Superior temporal gyrus (tissue), 1 donor: ENCODE measurements at regions not wholly inside any gene's neighbourhood (a gene's known extent, or its start where the extent isn't known, plus 50 kb on each side); places are given as distances from the start of the nearest gene placed in this dataset.

Source experiments
- DNase-seq: peaks from one replicate; pipeline ENCODE4 v3.0.0-alpha.2; 2016; ENCODE audit errors: extremely low spot score

DNA sequence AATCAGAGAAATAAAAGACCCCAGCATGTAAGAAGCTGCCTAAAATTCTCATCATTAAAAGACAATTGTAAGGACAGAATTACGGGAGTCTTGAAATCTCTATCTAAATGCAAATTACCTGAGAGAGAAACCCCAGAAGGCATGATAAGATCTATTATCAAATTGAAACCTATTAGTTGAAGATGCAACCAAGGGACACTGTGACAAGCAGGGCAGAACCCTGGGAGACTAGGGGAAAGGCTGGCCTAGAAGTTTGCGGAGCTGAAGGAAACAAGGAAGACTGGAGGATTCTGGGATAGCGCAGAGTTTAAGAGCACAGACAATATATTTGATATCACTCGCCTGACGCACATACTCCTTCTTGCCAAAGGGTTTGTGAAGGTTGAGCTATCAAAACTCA, 319.5 kb upstream of the CHAC2 start:
- DNase-seq, result no peak

- no peak for DNase-seq
Measured at GRCh38 chr2:53445383-53446070, 322.1 kb upstream of the CHAC2 start.

GRCh38 chr2:53442783-53443182, 324.8 kb upstream of the CHAC2 start:
- DNase-seq, result no peak

- DNase-seq, result no peak
Measured at GRCh38 chr2:53442093-53442492, 325.5 kb upstream of the CHAC2 start.

GRCh38 chr2:53438692-53439091, 328.9 kb upstream of the CHAC2 start:
- DNase-seq, result no peak

DNA sequence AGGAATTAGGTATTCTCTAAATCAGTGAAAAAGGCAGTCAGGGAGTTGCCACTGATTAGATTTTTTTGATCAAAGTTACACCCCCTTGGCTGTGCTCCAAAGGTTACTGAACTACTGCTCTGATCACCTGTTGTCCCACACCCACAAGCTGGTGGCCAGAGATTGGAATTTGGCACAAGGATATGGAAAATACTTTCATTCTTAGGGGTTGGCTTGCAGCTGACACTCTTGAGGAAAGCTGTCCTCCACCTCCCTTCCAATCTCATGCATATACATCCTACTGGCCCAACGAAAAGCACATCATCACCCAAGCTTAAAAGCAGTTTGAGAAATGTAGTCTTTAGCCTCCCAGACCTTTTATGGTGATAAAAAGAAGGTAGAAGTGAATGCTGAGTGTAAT, 329.5 kb upstream of the CHAC2 start:
- no peak for DNase-seq

GRCh38 chr2:53437371-53437770, 330.2 kb upstream of the CHAC2 start:
- DNase-seq, result no peak

GRCh38 chr2:53436882-53437281, 330.7 kb upstream of the CHAC2 start:
- no peak for DNase-seq

DNA sequence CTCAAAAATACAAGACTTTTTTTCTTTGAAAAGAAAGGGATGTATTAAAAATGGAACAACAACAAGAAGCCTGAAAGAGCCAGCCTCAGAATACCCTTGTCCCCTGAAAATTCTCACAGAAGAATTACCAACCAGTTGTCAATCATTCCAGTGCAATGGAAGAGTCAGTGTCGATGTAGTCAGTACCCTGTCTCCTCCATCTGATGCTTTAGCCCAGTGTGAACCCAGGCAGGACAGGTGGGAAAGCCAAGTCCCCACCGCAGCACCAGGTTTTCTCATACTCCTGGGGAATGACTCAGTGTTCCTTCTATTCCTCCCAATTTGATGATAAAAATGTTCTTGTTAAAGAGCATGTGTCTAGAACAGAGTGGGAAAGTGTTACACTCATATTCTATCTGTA, 332.0 kb upstream of the CHAC2 start:
- no peak for DNase-seq

DNA sequence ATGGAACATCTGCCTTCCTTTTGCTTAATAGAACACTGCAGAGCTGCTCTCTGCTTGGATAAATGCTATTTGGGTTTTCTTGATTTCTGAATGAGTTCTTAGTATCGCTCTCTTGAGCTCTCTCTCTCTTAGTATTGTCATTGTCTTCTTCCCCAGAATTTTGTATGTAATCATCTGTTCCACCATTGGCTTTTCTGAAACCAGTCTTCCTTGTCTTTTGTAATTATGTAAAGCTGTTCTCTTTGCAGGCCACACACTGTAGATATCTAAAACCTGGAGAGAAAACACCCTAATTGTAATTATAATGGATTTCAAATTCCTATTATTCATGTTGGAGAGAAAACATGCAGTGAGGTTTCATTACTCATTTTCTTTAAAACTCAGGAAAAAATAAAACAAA, 333.1 kb upstream of the CHAC2 start:
- DNase-seq, result no peak

- no peak for DNase-seq
Measured at GRCh38 chr2:53432936-53433335, 334.7 kb upstream of the CHAC2 start.

DNA sequence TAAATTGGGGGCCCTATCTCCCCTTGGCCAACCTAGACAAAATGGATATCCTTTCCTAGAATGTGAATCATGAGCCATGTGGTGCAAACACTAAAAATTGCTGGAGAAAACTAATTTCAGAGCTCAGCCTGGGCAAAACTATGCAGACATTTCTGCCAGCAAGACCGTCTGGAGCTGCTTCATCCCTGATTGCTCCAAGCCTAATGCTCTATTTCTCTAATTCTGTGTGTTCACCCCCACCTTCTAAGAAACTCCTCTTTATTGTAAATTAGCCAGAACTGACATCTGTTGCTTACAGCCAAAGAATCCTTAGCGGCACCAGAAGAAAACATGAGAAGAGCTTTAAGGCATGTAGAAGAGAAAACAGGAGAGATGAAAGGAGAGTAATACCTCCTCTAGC, 337.7 kb upstream of the CHAC2 start:
- DNase-seq, result no peak

DNA sequence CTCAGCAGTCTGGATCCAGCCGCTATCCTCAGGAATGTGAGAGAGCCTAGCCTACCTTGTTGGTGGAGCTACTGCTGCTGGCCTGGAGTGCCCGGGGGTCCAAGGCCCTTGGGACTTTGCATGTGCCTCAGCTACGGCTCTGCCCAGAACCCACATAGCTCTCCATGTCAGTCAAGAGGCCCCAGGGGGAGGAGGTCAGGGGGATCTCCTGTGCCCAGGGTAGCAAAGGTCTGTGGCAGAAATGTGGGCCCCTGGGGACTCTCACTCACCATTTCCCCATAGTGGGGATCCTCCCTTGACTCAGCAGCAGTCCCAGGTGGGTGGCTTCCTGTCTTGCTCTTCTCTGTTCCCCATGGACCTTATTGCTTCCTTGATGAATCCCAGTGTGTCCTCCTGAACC, 342.7 kb upstream of the CHAC2 start:
- no peak for DNase-seq

- DNase-seq, result no peak
Measured at GRCh38 chr2:53423465-53423864, 344.1 kb upstream of the CHAC2 start.

- DNase-seq, result no peak
Measured at GRCh38 chr2:53422979-53423378, 344.6 kb upstream of the CHAC2 start.

GRCh38 chr2:53417385-53417784, 350.2 kb upstream of the CHAC2 start:
- no peak for DNase-seq

DNA sequence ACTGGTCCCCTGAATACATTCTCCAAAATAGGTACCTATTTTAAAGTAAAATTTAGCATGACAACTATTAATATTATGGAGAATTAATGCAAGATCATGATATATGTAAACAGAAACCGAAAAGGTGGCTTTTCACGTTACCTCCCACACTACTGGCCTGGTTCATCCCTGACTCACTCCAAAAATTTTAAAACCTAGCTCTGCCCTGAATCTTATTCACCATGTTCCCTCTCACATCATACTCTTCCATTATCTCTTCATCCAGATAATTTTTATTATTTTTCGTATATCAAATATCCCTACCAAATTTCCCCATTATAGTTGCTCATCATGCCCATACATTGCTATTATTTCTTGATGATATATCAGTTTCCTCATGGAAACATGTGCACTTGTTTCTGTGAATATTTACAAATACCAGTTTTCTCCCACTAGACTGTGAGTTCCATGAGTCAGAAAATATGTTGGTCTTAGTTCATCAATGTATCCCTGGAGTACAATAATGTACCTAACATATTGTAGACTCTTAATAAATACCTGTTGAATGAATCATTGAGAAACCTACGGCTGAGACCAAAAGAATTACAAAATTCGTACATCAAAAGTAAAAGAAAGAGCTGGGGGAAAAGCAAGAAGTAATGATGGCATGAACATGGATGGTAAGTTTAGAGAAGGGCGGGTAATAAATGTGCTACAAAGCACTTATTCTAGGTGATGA, 360.1 kb upstream of the CHAC2 start:
- no peak for DNase-seq

- DNase-seq, result no peak
Measured at GRCh38 chr2:53403792-53404413, 363.7 kb upstream of the CHAC2 start.

DNA sequence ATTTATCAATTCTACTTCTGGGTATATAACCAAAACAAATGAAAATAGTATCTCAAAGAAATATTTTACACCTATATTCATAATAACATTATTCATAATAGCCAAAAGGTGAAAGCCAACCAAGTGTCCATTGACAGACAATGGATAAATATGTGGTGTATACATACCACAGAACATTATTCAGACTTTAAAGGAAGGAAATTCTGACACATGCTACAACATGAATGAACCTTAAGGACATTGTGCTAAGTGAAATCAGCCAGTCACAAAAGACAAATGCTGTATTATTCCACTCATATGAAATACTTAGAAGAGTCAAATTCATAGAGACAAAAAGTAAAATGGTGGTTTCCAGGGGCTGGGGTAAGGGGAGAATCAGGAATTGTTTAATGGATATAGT, 370.5 kb upstream of the CHAC2 start:
- no peak for DNase-seq

DNA sequence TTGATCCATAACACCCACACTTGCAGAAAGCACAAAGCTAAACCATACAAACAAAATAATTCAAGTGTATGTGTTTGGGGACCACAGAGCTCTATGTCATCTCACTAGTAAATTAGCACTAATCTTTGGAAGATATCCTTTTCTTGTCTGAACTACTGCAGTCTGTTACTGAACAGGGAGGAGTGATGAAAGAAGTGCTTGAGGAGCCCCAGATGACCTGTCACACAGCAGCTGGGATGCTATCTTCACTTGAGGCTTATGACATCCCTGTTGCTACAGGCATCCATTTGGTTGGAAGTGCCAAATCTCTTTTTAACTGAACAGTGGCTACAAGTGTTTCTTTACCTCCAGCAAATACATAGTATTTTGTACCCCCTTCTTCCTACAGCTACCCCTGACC, 386.3 kb upstream of the CHAC2 start:
- no peak for DNase-seq

DNA sequence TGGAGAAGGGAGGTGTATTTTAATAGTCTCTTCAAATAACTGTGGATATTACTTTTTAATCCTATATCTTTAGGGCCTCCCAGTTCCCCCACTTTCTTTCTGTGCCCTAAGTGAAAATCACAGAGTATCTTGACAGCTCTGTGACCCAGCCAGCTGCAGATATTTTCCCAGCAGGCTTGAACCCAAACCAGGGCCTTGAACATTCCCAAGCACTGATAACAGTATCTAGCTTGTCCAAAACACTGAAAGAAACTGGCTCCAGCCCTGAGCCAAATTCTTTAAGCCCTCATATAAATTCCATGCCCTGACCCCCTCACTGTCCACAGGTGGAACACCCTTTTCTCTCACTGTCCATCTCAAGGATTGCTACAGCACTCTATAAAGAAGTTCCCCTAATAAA, 388.1 kb upstream of the CHAC2 start:
- no peak for DNase-seq

- no peak for DNase-seq
Measured at GRCh38 chr2:53378791-53379190, 388.8 kb upstream of the CHAC2 start.

- no peak for DNase-seq
Measured at GRCh38 chr2:53373126-53373525, 394.5 kb upstream of the CHAC2 start.
